ENCODE measurements at regions not wholly inside any gene's neighbourhood (a gene's known extent, or its start where the extent isn't known, plus 50 kb on each side); places are given as distances from the start of the nearest gene placed in this dataset.

- TF ChIP-seq CTCF (IDR thresholded peaks at IDR 0.05), result no peak
- no peak for TF ChIP-seq POLR2A (IDR thresholded peaks at IDR 0.05)
Measured at GRCh38 chr12:97313471-97314190, 149.0 kb upstream of the RMST start.
